Bronchial epithelial cell (primary cell): ENCODE measurements at regions not wholly inside any gene's neighbourhood (a gene's known extent, or its start where the extent isn't known, plus 50 kb on each side); places are given as distances from the start of the nearest gene placed in this dataset.

ENCODE experiments used
- DNase-seq: peaks from one replicate; pipeline ENCODE4 v3.0.0-alpha.2; 2010; ENCODE audit warnings: low read depth
- FAIRE-seq: peaks from 2 replicates; lab custom pipeline; 2011; peaks lifted over from hg19 to GRCh38; lab: Jason Lieb, UNC
- H3K27me3 ChIP-seq: 2 replicates; pipeline ENCODE4 v1.5.1; 2011; ENCODE audit warnings: low read length; ENCODE audit not compliant: control insufficient read depth, insufficient read depth
- H3K36me3 ChIP-seq: 2 replicates; pipeline ENCODE4 v1.5.1; 2011; ENCODE audit warnings: low read length; ENCODE audit not compliant: control insufficient read depth, insufficient read depth
- H3K4me3 ChIP-seq: 2 replicates; pipeline ENCODE4 v1.5.1; 2011; ENCODE audit warnings: mild to moderate bottlenecking, low read depth, low read length, control low read depth
- TF ChIP-seq, protein P1 (sequence below): IDR thresholded peaks from 2 replicates; pipeline ENCODE4 v1.5.1; 2011; ENCODE audit warnings: mild to moderate bottlenecking, moderate library complexity, low read length, control low read depth, inconsistent platforms; ENCODE audit not compliant: insufficient read depth, severe bottlenecking

DNA sequence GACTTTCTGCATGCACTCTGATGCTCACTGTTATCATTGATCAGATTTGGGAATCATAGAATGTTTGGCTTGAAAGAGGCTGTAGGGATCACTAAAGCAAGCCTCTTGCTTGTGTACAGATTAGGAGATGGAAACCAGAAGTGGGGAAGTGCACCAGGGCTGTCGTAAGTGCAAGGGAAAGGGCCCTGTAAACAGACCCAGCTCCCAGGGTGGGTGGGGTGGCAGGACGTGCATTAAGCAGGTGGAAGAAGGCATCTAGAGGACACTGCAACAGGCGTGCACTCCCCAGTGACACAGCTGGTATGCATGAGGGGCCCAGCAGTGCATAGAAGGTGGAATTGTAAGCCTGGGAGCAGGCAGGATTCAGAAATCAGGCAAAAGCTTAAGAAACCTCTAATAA is 58.0 kb upstream of the SLC7A14 start:
- no peak for FAIRE-seq
- no peak overlapping the region for H3K4me3 ChIP-seq
- H3K36me3 ChIP-seq, result no peaks in the 10 kb centered on the region
- TF ChIP-seq, protein P1, sequence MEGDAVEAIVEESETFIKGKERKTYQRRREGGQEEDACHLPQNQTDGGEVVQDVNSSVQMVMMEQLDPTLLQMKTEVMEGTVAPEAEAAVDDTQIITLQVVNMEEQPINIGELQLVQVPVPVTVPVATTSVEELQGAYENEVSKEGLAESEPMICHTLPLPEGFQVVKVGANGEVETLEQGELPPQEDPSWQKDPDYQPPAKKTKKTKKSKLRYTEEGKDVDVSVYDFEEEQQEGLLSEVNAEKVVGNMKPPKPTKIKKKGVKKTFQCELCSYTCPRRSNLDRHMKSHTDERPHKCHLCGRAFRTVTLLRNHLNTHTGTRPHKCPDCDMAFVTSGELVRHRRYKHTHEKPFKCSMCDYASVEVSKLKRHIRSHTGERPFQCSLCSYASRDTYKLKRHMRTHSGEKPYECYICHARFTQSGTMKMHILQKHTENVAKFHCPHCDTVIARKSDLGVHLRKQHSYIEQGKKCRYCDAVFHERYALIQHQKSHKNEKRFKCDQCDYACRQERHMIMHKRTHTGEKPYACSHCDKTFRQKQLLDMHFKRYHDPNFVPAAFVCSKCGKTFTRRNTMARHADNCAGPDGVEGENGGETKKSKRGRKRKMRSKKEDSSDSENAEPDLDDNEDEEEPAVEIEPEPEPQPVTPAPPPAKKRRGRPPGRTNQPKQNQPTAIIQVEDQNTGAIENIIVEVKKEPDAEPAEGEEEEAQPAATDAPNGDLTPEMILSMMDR, result no peak
- DNase-seq, result no peak
- H3K27me3 ChIP-seq, result no peaks in the 10 kb centered on the region

DNA sequence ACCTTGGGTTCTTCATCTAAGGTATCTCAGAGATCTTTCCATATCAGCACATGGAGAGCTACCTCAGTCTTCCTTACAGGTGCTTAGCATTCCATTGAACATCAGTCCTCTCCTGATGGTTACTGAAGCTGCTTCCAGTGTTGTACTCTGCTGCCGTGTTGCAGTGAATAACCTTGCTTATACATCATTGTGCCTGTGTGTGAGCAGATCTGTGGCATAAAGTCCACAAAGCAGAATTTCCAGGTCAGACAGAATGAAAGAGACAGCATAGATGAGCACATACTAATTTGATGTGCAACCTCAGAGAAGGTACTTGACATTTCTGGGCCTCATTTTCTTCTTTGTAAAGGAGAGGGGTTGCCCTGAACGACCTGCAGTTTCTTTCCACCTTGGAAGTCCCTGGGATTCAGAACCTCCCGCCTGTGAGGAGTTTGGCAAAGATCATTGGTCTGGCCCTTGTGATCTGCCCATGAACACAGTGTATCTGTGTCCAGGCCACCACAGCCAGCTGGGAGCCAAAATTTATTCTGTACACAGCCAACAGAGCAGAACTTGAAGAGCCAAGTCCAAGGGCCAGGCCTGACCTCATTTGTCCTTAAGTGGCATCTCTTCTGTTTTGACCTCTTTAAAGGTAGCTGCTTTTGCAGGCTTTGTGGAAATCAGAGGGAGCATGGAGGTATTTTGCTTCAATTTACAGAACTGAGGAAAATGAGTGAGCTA is 57.2 kb upstream of the SLC7A14 start:
- no peaks in the 10 kb centered on the region for H3K27me3 ChIP-seq
- no peak overlapping the region for H3K4me3 ChIP-seq
- DNase-seq, result no peak
- no peak for FAIRE-seq
- TF ChIP-seq, protein P1, result no peak
- H3K36me3 ChIP-seq, result no peaks in the 10 kb centered on the region

DNA sequence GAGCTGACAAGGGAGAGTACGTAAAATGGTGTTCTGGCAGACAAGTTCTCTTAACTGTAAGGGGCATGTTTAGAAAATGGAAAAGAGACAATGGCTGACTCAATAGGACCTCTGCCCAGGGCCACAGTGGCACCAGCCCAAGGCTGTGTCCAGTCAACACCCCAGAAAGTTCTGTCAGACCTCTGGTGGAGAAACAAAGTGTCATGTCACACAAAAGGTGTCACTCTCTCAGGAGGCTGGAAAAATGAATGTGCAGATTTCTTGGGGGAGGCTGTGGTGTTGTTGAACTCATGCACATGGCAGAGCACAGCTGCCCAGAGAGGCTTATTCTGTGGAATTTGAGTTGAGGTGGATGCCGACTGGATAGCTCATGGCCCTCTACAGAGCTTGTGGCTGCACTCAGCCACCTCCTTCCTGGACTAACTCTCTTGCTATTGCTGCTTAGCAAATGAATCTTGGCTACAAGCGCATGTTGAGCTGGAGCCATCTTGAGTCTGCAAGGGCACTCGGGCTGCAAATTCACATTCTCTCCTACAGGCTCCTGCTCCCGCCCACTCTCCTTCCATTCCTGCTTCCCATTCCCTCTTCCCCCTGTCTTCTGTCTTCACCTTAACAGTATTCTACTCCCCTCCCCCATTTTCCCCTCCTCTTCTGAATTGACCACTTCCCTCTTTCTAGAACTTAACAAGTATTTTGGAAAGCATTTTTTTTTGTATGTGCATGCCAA is 55.8 kb upstream of the SLC7A14 start:
- no peak for FAIRE-seq
- Histone ChIP-seq H3K4me3 (no peak overlapping the region), H3K36me3 (no peaks in the 10 kb centered on the region), H3K27me3 (no peaks in the 10 kb centered on the region)
- no peak for DNase-seq
- TF ChIP-seq, protein P1, result no peak

DNA sequence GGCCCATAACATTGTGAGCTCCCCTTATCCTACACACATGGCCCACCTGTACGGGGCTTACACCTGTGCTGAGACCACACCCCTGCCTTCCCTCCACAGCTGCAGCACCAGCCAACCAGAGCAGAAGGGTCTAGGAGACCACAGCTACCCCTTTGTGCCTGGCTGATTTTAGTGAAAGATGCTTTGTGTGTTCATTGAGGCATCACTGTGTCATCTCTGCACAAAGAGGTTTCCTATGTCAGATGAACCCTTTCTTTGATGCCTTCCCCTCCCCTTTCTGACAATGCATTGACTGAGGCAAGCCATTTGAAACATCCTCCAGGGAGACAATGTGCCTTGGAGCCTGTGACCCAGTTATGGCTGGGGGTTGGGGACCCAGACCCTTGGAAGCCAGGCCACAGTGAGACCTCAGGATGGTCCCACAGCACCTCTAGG is 54.9 kb upstream of the SLC7A14 start:
- H3K27me3 ChIP-seq, result no peaks in the 10 kb centered on the region
- no peak overlapping the region for H3K4me3 ChIP-seq
- FAIRE-seq, result no peak
- DNase-seq, result no peak
- TF ChIP-seq, protein P1, result no peak
- H3K36me3 ChIP-seq, result no peaks in the 10 kb centered on the region

DNA sequence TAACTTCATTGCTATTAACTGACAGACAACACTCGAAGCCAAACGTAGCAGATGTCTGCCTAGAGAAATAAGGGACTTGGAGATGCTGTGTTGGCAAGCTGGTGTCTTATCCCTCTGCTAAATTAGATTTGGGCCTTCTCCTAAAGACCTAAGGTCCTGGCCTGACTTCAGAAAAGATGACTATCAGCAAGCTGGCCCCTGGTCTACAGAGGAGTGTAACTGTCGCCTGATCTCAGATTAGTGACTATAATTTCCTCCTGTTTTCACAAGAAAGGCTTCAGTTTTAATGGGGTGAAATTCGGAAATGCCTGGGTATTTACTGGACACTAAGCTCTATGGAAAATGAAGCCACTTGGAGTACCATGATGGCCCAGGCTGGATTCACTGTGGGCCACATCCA is 53.1 kb upstream of the SLC7A14 start:
- Histone ChIP-seq H3K36me3 (no peaks in the 10 kb centered on the region), H3K27me3 (no peaks in the 10 kb centered on the region), H3K4me3 (no peak overlapping the region)
- no peak for FAIRE-seq
- TF ChIP-seq, protein P1, result no peak
- DNase-seq, result no peak

DNA sequence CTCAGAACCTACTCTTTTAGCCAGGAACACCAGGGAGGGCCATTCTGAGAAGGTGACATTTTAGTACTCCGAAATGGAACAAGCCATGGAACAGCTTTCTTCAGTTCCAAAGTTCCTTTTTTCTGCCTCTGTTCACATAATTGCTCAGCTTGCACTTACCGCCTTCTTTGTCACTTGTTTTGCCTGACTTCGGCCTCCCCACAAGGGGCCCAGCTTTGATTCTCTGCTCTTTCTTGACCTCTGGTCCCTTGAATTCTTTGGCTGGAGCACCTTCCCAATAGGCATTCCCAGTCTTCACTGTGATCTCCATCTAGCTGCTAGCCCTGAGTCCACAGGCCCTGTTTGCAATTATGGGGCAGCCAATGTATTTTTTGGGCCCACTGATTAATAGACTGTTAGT is 51.4 kb upstream of the SLC7A14 start:
- Histone ChIP-seq H3K4me3 (no peak overlapping the region), H3K36me3 (no peaks in the 10 kb centered on the region), H3K27me3 (no peaks in the 10 kb centered on the region)
- no peak for FAIRE-seq
- no peak for DNase-seq
- TF ChIP-seq, protein P1, result no peak
